GM12878 (cell line): ENCODE measurements at regions not wholly inside any gene's neighbourhood (a gene's known extent, or its start where the extent isn't known, plus 50 kb on each side); places are given as distances from the start of the nearest gene placed in this dataset.

Experiments used
- ATAC-seq: fragments of 200-7000 bp; cut with Tn5 transposase; 3 replicates; pipeline ENCODE4 v1.9.1; 2020; ENCODE audit warnings: mild to moderate bottlenecking, moderate library complexity
- BruUV-seq: library from RNA; stranded (reverse); fragments of 400-500 nt; replicated peaks from 2 replicates; lab custom pipeline; 2021; lab: Mats Ljungman, UMichigan
- CTCF ChIA-PET: fragments of 300-600 bp; sonication (Branson Sonifier 250); formaldehyde crosslinking; extraction: SDS; loops from one replicate; lab custom pipeline; 2021; ENCODE audit warnings: inconsistent platforms; lab: Yijun Ruan, JAX
- POLR2A ChIA-PET: fragments of 350-600 bp; formaldehyde crosslinking; extraction: SDS; loops from one replicate; lab custom pipeline; 2021; ENCODE audit warnings: inconsistent platforms; lab: Charles Lee
- RAD21 ChIA-PET: fragments of 300-600 bp; sonication (Branson Sonifier 250); formaldehyde crosslinking; loops from one replicate; lab custom pipeline; 2023; ENCODE audit warnings: antibody characterized with exemption; ENCODE audit not compliant: unreplicated experiment; lab: Charles Lee
- SMC1A ChIA-PET: fragments of 300-600 bp; sonication (Branson Sonifier 250); formaldehyde crosslinking; loops from one replicate; lab custom pipeline; 2023; ENCODE audit not compliant: unreplicated experiment, uncharacterized antibody; lab: Charles Lee
- DNase-seq: peaks from one replicate; pipeline ENCODE4 v3.0.0-alpha.2; 2011; ENCODE audit warnings: low read depth, low spot score
- FAIRE-seq: peaks from 3 replicates; lab custom pipeline; 2011; peaks lifted over from hg19 to GRCh38; lab: Jason Lieb, UNC
- H2AFZ ChIP-seq: 2 replicates; pipeline ENCODE4 v1.6.0; 2011; ENCODE audit warnings: low read depth, low read length, control low read depth; ENCODE audit not compliant: control insufficient read depth
- H3K27ac ChIP-seq: 2 replicates; pipeline ENCODE4 v1.5.1; 2011; ENCODE audit warnings: control low read depth; ENCODE audit not compliant: control insufficient read depth, insufficient read depth
- H3K27me3 ChIP-seq, 2 experiments: replicated peaks in 1 of 2; 2 replicates each; pipeline versions ENCODE4 v1.6.0 to v1.6.1; 2011; ENCODE audit warnings: low read length in 1 of 2; ENCODE audit not compliant: control insufficient read depth in 2 of 2, insufficient read depth in 2 of 2
- H3K36me3 ChIP-seq, 2 experiments: 2 replicates each; pipeline ENCODE4 v1.5.1; 2011; ENCODE audit warnings: low read length in 1 of 2; ENCODE audit not compliant: control insufficient read depth in 2 of 2, insufficient read depth in 2 of 2
- H3K4me1 ChIP-seq: 2 replicates; pipeline ENCODE4 v1.6.1; 2011; ENCODE audit warnings: mild to moderate bottlenecking, low read length, moderate library complexity, mixed read lengths; ENCODE audit not compliant: control insufficient read depth, insufficient read depth
- H3K4me2 ChIP-seq: 2 replicates; pipeline ENCODE4 v1.6.0; 2011; ENCODE audit warnings: control low read depth; ENCODE audit not compliant: control insufficient read depth, insufficient read depth
- H3K4me3 ChIP-seq: fragments of 200-600 bp; sonication (generic); 2 replicates; pipeline ENCODE4 v1.5.1; 2016
- H3K79me2 ChIP-seq: 2 replicates; pipeline ENCODE4 v1.6.0; 2011; ENCODE audit warnings: low read length; ENCODE audit not compliant: control insufficient read depth, insufficient read depth
- H3K9ac ChIP-seq: 2 replicates; pipeline ENCODE4 v1.8.0; 2011; ENCODE audit warnings: low read length, control low read depth, mixed read lengths; ENCODE audit not compliant: control insufficient read depth, insufficient read depth
- H3K9me3 ChIP-seq: replicated peaks from 3 replicates; pipeline ENCODE4 v1.5.1; 2011; ENCODE audit warnings: mild to moderate bottlenecking, low read length; ENCODE audit not compliant: control insufficient read depth, insufficient read depth
- H4K20me1 ChIP-seq: 2 replicates; pipeline ENCODE4 v1.6.0; 2011; ENCODE audit not compliant: control insufficient read depth, insufficient read depth
- EP300 ChIP-seq, 2 experiments: fragments of 150-350 bp in 1 of 2; IDR thresholded peaks; 2 replicates each; pipeline ENCODE4 v1.6.1; 2011 to 2012; ENCODE audit warnings: low read depth in 2 of 2, low read length in 2 of 2, borderline replicate concordance in 1 of 2, improper control_type of control experiment in 1 of 2, inconsistent platforms in 1 of 2; ENCODE audit not compliant: control insufficient read depth in 1 of 2
- KDM1A ChIP-seq: fragments of 200-600 bp; sonication (generic); IDR thresholded peaks from 2 replicates; pipeline ENCODE4 v1.6.1; 2016; ENCODE audit warnings: borderline replicate concordance
- NFXL1 ChIP-seq: fragments of 450-650 bp; IDR thresholded peaks from 2 replicates; pipeline ENCODE4 v1.6.1; 2017; ENCODE audit warnings: antibody characterized with exemption, mild to moderate bottlenecking, borderline replicate concordance
- RAD21 ChIP-seq: IDR thresholded peaks from 2 replicates; pipeline ENCODE4 v1.6.1; 2011; ENCODE audit warnings: mild to moderate bottlenecking, low read depth, low read length, moderate library complexity; ENCODE audit not compliant: insufficient read depth
- RFX5 ChIP-seq: IDR thresholded peaks from 2 replicates; pipeline ENCODE4 v1.6.1; 2011; ENCODE audit warnings: low read depth, low read length, improper control_type of control experiment
- TARDBP ChIP-seq: IDR thresholded peaks from 2 replicates; pipeline ENCODE4 v1.6.1; 2016; ENCODE audit warnings: borderline replicate concordance
- YY1 ChIP-seq: IDR thresholded peaks from 2 replicates; pipeline ENCODE4 v1.6.1; 2011; ENCODE audit warnings: low read depth, mild to moderate bottlenecking, low read length
- ZZZ3 ChIP-seq: IDR thresholded peaks from 2 replicates; pipeline ENCODE4 v1.6.1; 2011; ENCODE audit warnings: low read depth; ENCODE audit not compliant: control insufficient read depth, insufficient read length
- in situ Hi-C: fragments of 300-500 bp; cut with MboI; formaldehyde crosslinking; loops from 9 replicates; pipeline ENCODE4 v1.14.3; 2018; ENCODE audit warnings: mixed read lengths
- intact Hi-C: fragments of 100-400 bp; cut with micrococcal nuclease; formaldehyde crosslinking; loops from one replicate; pipeline ENCODE4 v1.14.2; 2022; ENCODE audit not compliant: unreplicated experiment
- TF ChIP-seq, protein P1 (sequence below): fragments of 450-650 bp; IDR thresholded peaks from 2 replicates; pipeline ENCODE4 v1.6.1; 2017; ENCODE audit warnings: borderline replicate concordance

DNA sequence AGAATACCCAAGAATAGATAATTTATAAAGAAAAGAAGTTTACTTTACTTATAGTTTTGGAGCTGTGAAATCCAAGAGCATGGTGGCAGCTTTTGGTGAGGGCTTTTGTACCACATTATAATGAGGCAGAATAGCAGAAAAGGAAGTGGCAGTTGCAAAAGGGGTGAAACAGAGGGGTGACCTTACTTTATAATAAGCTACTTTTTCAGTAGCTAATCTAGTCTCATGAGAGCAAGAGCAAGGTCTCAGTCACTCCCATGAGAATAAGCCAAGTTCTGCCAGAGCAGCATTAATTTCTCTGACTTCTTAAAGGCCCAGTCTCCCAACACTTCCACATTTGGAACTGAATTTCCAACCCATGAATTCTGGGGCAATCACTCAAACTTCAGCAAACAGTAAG lies 502.0 kb downstream of the GBA3 start:
- no peak for DNase-seq
- Histone ChIP-seq H3K9me3 (no peaks in the 10 kb centered on the region), H3K79me2 (no peaks in the 10 kb centered on the region), H3K27ac (no peak overlapping the region), H3K4me2 (no peak overlapping the region), H3K4me1 (no peaks in the 10 kb centered on the region), H4K20me1 (no peaks in the 10 kb centered on the region), H3K4me3 (no peak overlapping the region), H3K9ac (no peak overlapping the region), H3K27me3 (no peaks in the 10 kb centered on the region), H3K36me3 (no peaks in the 10 kb centered on the region), H2AFZ (no peak overlapping the region)
- TF ChIP-seq RFX5 (no peak), TARDBP (no peak), YY1 (no peak), ZZZ3 (no peak), RAD21 (no peak), NFXL1 (no peak), KDM1A (no peak), EP300 (IDR thresholded peaks at IDR 0.05; ENCODE audit: borderline replicate concordance in 1 of 2, control insufficient read depth in 1 of 2, low read depth in 2 of 2, low read length in 2 of 2) (no peak)
- TF ChIP-seq, protein P1, sequence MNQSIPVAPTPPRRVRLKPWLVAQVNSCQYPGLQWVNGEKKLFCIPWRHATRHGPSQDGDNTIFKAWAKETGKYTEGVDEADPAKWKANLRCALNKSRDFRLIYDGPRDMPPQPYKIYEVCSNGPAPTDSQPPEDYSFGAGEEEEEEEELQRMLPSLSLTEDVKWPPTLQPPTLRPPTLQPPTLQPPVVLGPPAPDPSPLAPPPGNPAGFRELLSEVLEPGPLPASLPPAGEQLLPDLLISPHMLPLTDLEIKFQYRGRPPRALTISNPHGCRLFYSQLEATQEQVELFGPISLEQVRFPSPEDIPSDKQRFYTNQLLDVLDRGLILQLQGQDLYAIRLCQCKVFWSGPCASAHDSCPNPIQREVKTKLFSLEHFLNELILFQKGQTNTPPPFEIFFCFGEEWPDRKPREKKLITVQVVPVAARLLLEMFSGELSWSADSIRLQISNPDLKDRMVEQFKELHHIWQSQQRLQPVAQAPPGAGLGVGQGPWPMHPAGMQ, result no peak
- no TSS peak for BruUV-seq
- SMC1A ChIA-PET, result no interaction called here
- RAD21 ChIA-PET, result no interaction called here
- in situ Hi-C loops (no loop called here), intact Hi-C loops (no loop called here)
- POLR2A ChIA-PET, result no interaction called here
- CTCF ChIA-PET, result no interaction called here
- no peak for FAIRE-seq
- no peak for ATAC-seq
